ENCODE measurements at regions not wholly inside any gene's neighbourhood (a gene's known extent, or its start where the extent isn't known, plus 50 kb on each side); places are given as distances from the start of the nearest gene placed in this dataset.

DNA sequence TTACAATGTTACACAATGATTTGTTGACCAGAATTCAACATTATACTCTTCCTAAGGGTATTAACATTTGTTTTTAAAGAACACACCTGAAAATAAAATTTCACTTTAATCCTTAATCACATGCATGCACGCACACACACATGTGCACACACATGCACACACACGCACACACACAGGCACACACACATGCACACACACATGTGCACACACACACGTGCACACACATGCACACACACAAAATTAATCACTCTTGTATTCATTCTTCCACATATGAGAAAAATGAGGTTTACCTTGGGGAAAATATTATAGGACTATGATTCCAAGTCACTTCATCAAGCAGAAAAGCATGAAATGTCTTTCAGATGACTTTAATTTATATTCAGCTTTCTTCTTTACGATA lies 331.8 kb upstream of the PLD5 start:
- TF ChIP-seq, protein P1, sequence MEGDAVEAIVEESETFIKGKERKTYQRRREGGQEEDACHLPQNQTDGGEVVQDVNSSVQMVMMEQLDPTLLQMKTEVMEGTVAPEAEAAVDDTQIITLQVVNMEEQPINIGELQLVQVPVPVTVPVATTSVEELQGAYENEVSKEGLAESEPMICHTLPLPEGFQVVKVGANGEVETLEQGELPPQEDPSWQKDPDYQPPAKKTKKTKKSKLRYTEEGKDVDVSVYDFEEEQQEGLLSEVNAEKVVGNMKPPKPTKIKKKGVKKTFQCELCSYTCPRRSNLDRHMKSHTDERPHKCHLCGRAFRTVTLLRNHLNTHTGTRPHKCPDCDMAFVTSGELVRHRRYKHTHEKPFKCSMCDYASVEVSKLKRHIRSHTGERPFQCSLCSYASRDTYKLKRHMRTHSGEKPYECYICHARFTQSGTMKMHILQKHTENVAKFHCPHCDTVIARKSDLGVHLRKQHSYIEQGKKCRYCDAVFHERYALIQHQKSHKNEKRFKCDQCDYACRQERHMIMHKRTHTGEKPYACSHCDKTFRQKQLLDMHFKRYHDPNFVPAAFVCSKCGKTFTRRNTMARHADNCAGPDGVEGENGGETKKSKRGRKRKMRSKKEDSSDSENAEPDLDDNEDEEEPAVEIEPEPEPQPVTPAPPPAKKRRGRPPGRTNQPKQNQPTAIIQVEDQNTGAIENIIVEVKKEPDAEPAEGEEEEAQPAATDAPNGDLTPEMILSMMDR (conservative IDR thresholded peaks at IDR 0.05 in 1 of 2, IDR thresholded peaks at IDR 0.05 in 1 of 2; ENCODE audit: low read depth in 1 of 2, low read length in 2 of 2): no peak
- TF ChIP-seq EZH2 (IDR thresholded peaks at IDR 0.05; ENCODE audit: low read length, missing control alignments): no peak
